Ovary (tissue), 7 donors: ENCODE measurements at regions not wholly inside any gene's neighbourhood (a gene's known extent, or its start where the extent isn't known, plus 50 kb on each side); places are given as distances from the start of the nearest gene placed in this dataset.

Experiments
- DNase-seq, 5 donors: peaks; one replicate each; pipeline ENCODE4 v3.0.0-alpha.2; 2019 to 2020
- H3K27ac ChIP-seq, 2 donors: fragments of 200-600 bp; one replicate each; pipeline versions ENCODE4 v1.5.1 to v1.8.0; 2019 to 2022
- H3K27me3 ChIP-seq: fragments of 200-600 bp; one replicate; pipeline ENCODE4 v1.8.0; 2022
- H3K36me3 ChIP-seq: fragments of 200-600 bp; sonication (generic); one replicate; pipeline ENCODE4 v1.5.1; 2019
- H3K4me1 ChIP-seq: one replicate; pipeline ENCODE4 v1.8.1; 2013; ENCODE audit warnings: mild to moderate bottlenecking, moderate library complexity; ENCODE audit not compliant: insufficient read depth
- H3K4me3 ChIP-seq: fragments of 200-600 bp; sonication (generic); one replicate; pipeline ENCODE4 v1.5.1; 2017
- H3K9me3 ChIP-seq, 2 donors: fragments of 200-600 bp in 1 of 2; sonication (generic) in 1 of 2; one replicate each; pipeline versions ENCODE4 v1.5.1 to v1.8.1; 2013 to 2019; ENCODE audit warnings: mild to moderate bottlenecking in 1 of 2, moderate library complexity in 1 of 2
- CTCF ChIP-seq, 3 donors: fragments of 450-650 bp in 2 of 3; fragments of 200-600 bp in 1 of 3; IDR thresholded peaks; one replicate each; pipeline versions ENCODE4 v1.5.1 to v1.8.0; 2016 to 2022; ENCODE audit warnings: antibody characterized with exemption in 3 of 3, mild to moderate bottlenecking in 1 of 3
- EP300 ChIP-seq: sonication (generic); formaldehyde crosslinking; IDR thresholded peaks from one replicate; pipeline ENCODE4 v1.6.1; 2017; ENCODE audit warnings: antibody characterized with exemption
- POLR2A ChIP-seq: fragments of 450-650 bp; IDR thresholded peaks from one replicate; pipeline ENCODE4 v1.6.1; 2017; ENCODE audit warnings: antibody characterized with exemption, mild to moderate bottlenecking, moderate library complexity
- WGBS, 3 donors: extraction: QIAGEN DNeasy Blood & Tissue Kit in 1 of 3; methylation state at CpG; one replicate each; pipeline versions ENCODE4 v1.1.5 to v1.1.7; 2013 to 2017; 5-methylcytosine and 5-hydroxymethylcytosine counted together
- intact Hi-C, 4 donors: fragments of 100-400 bp; cut with DNase I; formaldehyde crosslinking; loops; one replicate each; pipeline versions ENCODE4 v1.11.0 to v1.15.1; 2022 to 2023
- donor health status: DM: no; HTN: no; CAD: no; lungs with moderate emphysema.
- donor health status: DM: no; HTN: no; CAD: no.
- donor health status: Bipolar disorder and iron deficiency.
- donor health status: DM: no; HTN: no; CAD: no.
- donor health status: DM: yes; HTN: yes; CAD: no.

- no peaks in the 10 kb centered on the region for H3K36me3 ChIP-seq
- no peak overlapping the region for H3K27ac ChIP-seq
- 7 to 25% (median 13%) methylated on average over 2 of the region's 2 CpGs for WGBS, 3 donors
- intact Hi-C loops = no loop called here
- H3K9me3 ChIP-seq = no peaks in the 10 kb centered on the region
- TF ChIP-seq POLR2A (no peak), EP300 (no peak), CTCF (IDR thresholded peaks at IDR 0.05) (no peak)
- DNase-seq = no peak
- H3K4me3 ChIP-seq = no peak overlapping the region
- no peaks in the 10 kb centered on the region for H3K27me3 ChIP-seq
- H3K4me1 ChIP-seq = no peaks in the 10 kb centered on the region
These were observed 490.4 kb downstream of the FRK start for GRCh38 chr6:115570331-115570730.

- Histone ChIP-seq H3K36me3 (no peaks in the 10 kb centered on the region), H3K27ac (no peak overlapping the region), H3K9me3 (no peaks in the 10 kb centered on the region), H3K27me3 (no peaks in the 10 kb centered on the region), H3K4me3 (no peak overlapping the region), H3K4me1 (no peaks in the 10 kb centered on the region)
- intact Hi-C loops = no loop called here
- DNase-seq = no peak
- 71 to 91% (median 78%) methylated on average over 4 of the region's 4 CpGs for WGBS, 3 donors
- TF ChIP-seq POLR2A (no peak), CTCF (IDR thresholded peaks at IDR 0.05) (no peak), EP300 (no peak)
These were observed 506.6 kb downstream of the FRK start for GRCh38 chr6:115554060-115554459.

GRCh38 chr6:115551527-115551926 is 509.2 kb downstream of the FRK start:
- intact Hi-C loops = no loop called here
- no peaks in the 10 kb centered on the region for H3K9me3 ChIP-seq
- no peaks in the 10 kb centered on the region for H3K36me3 ChIP-seq
- H3K27me3 ChIP-seq = no peaks in the 10 kb centered on the region
- no peak overlapping the region for H3K27ac ChIP-seq
- no peaks in the 10 kb centered on the region for H3K4me1 ChIP-seq
- no peak for DNase-seq
- WGBS, 3 donors = 6 to 13% (median 7%) methylated on average over 3 of the region's 3 CpGs
- TF ChIP-seq POLR2A (no peak), CTCF (IDR thresholded peaks at IDR 0.05) (no peak), EP300 (no peak)
- no peak overlapping the region for H3K4me3 ChIP-seq

GRCh38 chr6:115545672-115545986 is 515.1 kb downstream of the FRK start:
- no peaks in the 10 kb centered on the region for H3K4me1 ChIP-seq
- intact Hi-C loops = no loop called here

More at GRCh38 chr6:115545672-115545986, 515.1 kb downstream of the FRK start:
- Histone ChIP-seq H3K4me3 (no peak overlapping the region), H3K27me3 (no peaks in the 10 kb centered on the region), H3K9me3 (no peaks in the 10 kb centered on the region), H3K36me3 (no peaks in the 10 kb centered on the region), H3K27ac (no peak overlapping the region)
- 79 to 89% (median 81%) methylated on average over 3 of the region's 3 CpGs for WGBS, 3 donors
- TF ChIP-seq CTCF (IDR thresholded peaks at IDR 0.05) = no peak
- no peak for TF ChIP-seq POLR2A
- no peak for TF ChIP-seq EP300
- DNase-seq = no peak
